H1 (cell line): ENCODE measurements at regions not wholly inside any gene's neighbourhood (a gene's known extent, or its start where the extent isn't known, plus 50 kb on each side); places are given as distances from the start of the nearest gene placed in this dataset.

Experiments
- CTCF ChIA-PET: fragments of 300-600 bp; sonication (Branson Sonifier 250); formaldehyde crosslinking; loops from one replicate; lab custom pipeline; 2021; ENCODE audit not compliant: partially characterized antibody; lab: Charles Lee
- POLR2A ChIA-PET: fragments of 300-600 bp; sonication (Branson Sonifier 250); formaldehyde crosslinking; loops from one replicate; lab custom pipeline; 2021; ENCODE audit warnings: inconsistent platforms; ENCODE audit not compliant: partially characterized antibody; lab: Charles Lee
- DNase-seq, 2 experiments: peaks; one replicate each; pipeline versions ENCODE4 v3.0.0 to v3.0.0-alpha.2; 2010 to 2022; ENCODE audit warnings: low spot score in 2 of 2, low read depth in 1 of 2, mixed read lengths in 1 of 2
- FAIRE-seq: peaks from 2 replicates; lab custom pipeline; 2011; peaks lifted over from hg19 to GRCh38; lab: Jason Lieb, UNC
- H2AFZ ChIP-seq: 2 replicates; pipeline ENCODE4 v1.8.1; 2012; ENCODE audit warnings: low read length, inconsistent platforms
- H2AK5ac ChIP-seq: 2 replicates; pipeline ENCODE4 v1.6.1; 2013; ENCODE audit warnings: low read depth, low read length
- H2BK120ac ChIP-seq: replicated peaks from 2 replicates; pipeline ENCODE3; 2013; ENCODE audit warnings: low read depth, low read length, inconsistent platforms
- H2BK12ac ChIP-seq: 2 replicates; pipeline ENCODE4 v1.6.1; 2013; ENCODE audit warnings: low read depth, low read length
- H2BK15ac ChIP-seq: 2 replicates; pipeline ENCODE4 v1.6.1; 2013; ENCODE audit warnings: low read length
- H2BK20ac ChIP-seq: 2 replicates; pipeline ENCODE4 v1.6.1; 2013; ENCODE audit warnings: low read length
- H2BK5ac ChIP-seq: 2 replicates; pipeline ENCODE4 v1.6.1; 2013; ENCODE audit warnings: low read depth, low read length
- H3K14ac ChIP-seq: 2 replicates; pipeline ENCODE4 v1.6.1; 2013; ENCODE audit warnings: inconsistent platforms; ENCODE audit not compliant: insufficient read length
- H3K18ac ChIP-seq: 2 replicates; pipeline ENCODE4 v1.6.1; 2013; ENCODE audit warnings: low read length; ENCODE audit errors: extremely low read depth
- H3K23ac ChIP-seq: 2 replicates; pipeline ENCODE4 v1.6.1; 2013; ENCODE audit warnings: inconsistent platforms; ENCODE audit not compliant: insufficient read length
- H3K23me2 ChIP-seq: 2 replicates; pipeline ENCODE4 v1.6.1; 2013; ENCODE audit warnings: low read depth, low read length
- H3K27ac ChIP-seq: 2 replicates; pipeline ENCODE4 v1.6.1; 2011; ENCODE audit warnings: low read depth, low read length, inconsistent platforms
- H3K27me3 ChIP-seq, 4 experiments: replicated peaks in 1 of 4; 1 replicate in 1 of 4; 2 replicates in 3 of 4; pipeline versions ENCODE4 v1.6.1 to v1.8.1; 2011 to 2013; ENCODE audit warnings: low read length in 3 of 4, mild to moderate bottlenecking in 3 of 4, inconsistent platforms in 2 of 4, mixed read lengths in 2 of 4, moderate library complexity in 1 of 4; ENCODE audit not compliant: control insufficient read depth in 3 of 4, insufficient read depth in 3 of 4; ENCODE audit errors: extremely low read depth in 1 of 4
- H3K36me3 ChIP-seq, 4 experiments: 2 replicates each; pipeline versions ENCODE4 v1.6.1 to v1.8.1; 2011 to 2013; ENCODE audit warnings: mild to moderate bottlenecking in 4 of 4, low read length in 3 of 4, moderate library complexity in 2 of 4, control low read depth in 1 of 4, inconsistent platforms in 1 of 4; ENCODE audit not compliant: insufficient read depth in 4 of 4, control insufficient read depth in 2 of 4
- H3K4ac ChIP-seq: replicated peaks from 2 replicates; pipeline ENCODE3; 2013; ENCODE audit warnings: low read length, low read depth, mixed read lengths, inconsistent platforms; ENCODE audit not compliant: insufficient read length
- H3K4me1 ChIP-seq, 4 experiments: replicated peaks in 1 of 4; 1 replicate in 1 of 4; 2 replicates in 3 of 4; pipeline versions ENCODE4 v1.6.1 to v1.8.1; 2011 to 2013; ENCODE audit warnings: low read length in 3 of 4, inconsistent platforms in 2 of 4, mixed read lengths in 1 of 4; ENCODE audit not compliant: insufficient read depth in 4 of 4, control insufficient read depth in 3 of 4
- H3K4me2 ChIP-seq, 2 experiments: 2 replicates each; pipeline versions ENCODE4 v1.6.1 to v1.8.1; 2011 to 2013; ENCODE audit warnings: low read depth in 2 of 2, low read length in 2 of 2, control low read depth in 1 of 2, inconsistent platforms in 1 of 2, mild to moderate bottlenecking in 1 of 2; ENCODE audit not compliant: insufficient read depth in 1 of 2
- H3K4me3 ChIP-seq, 4 experiments: fragments of 200-600, 300-600 bp in 1 of 4; sonication (generic), shearing (Covaris generic), sonication (Bioruptor Twin) in 1 of 4; 2 replicates each; pipeline versions ENCODE4 v1.5.1 to v1.8.1; 2011 to 2016; ENCODE audit warnings: low read length in 4 of 4, low read depth in 3 of 4, control low read depth in 2 of 4, inconsistent platforms in 2 of 4, mild to moderate bottlenecking in 2 of 4, mixed read lengths in 1 of 4, moderate library complexity in 1 of 4; ENCODE audit not compliant: insufficient read depth in 2 of 4; ENCODE audit errors: extremely low read depth in 1 of 4
- H3K56ac ChIP-seq: replicated peaks from 2 replicates; pipeline ENCODE3; 2013; ENCODE audit warnings: low read depth, mild to moderate bottlenecking, mixed read lengths, low read length, inconsistent platforms; ENCODE audit not compliant: insufficient read length
- H3K79me1 ChIP-seq: 2 replicates; pipeline ENCODE4 v1.6.1; 2013; ENCODE audit warnings: low read depth, low read length, control low read depth
- H3K79me2 ChIP-seq, 2 experiments: 2 replicates each; pipeline versions ENCODE4 v1.6.1 to v1.8.1; 2012 to 2013; ENCODE audit warnings: low read length in 2 of 2, mild to moderate bottlenecking in 2 of 2, inconsistent platforms in 1 of 2; ENCODE audit not compliant: insufficient read depth in 2 of 2, control insufficient read depth in 1 of 2
- H3K9ac ChIP-seq, 4 experiments: replicated peaks in 1 of 4; 1 replicate in 1 of 4; 2 replicates in 3 of 4; pipeline versions ENCODE4 v1.6.1 to v1.8.1; 2011 to 2013; ENCODE audit warnings: low read depth in 3 of 4, low read length in 3 of 4, control low read depth in 2 of 4, mild to moderate bottlenecking in 2 of 4, moderate library complexity in 2 of 4, inconsistent platforms in 1 of 4; ENCODE audit errors: extremely low read depth in 1 of 4
- H3K9me3 ChIP-seq, 2 experiments: 2 replicates each; pipeline versions ENCODE4 v1.6.1 to v1.8.1; 2012 to 2013; ENCODE audit warnings: mild to moderate bottlenecking in 2 of 2, moderate library complexity in 2 of 2, control low read depth in 1 of 2, inconsistent platforms in 1 of 2, low read depth in 1 of 2, low read length in 1 of 2, mixed read lengths in 1 of 2; ENCODE audit not compliant: insufficient read depth in 2 of 2
- H4K20me1 ChIP-seq, 2 experiments: replicated peaks in 1 of 2; 2 replicates each; pipeline versions ENCODE3 to v1.8.1; 2011 to 2013; ENCODE audit warnings: inconsistent platforms in 2 of 2, low read length in 2 of 2, mild to moderate bottlenecking in 1 of 2; ENCODE audit not compliant: insufficient read depth in 2 of 2, control insufficient read depth in 1 of 2
- H4K5ac ChIP-seq: 2 replicates; pipeline ENCODE4 v1.6.1; 2013; ENCODE audit warnings: low read length, low read depth, mixed read lengths, inconsistent platforms; ENCODE audit not compliant: insufficient read length
- H4K8ac ChIP-seq: 2 replicates; pipeline ENCODE4 v1.8.0; 2013; ENCODE audit warnings: mild to moderate bottlenecking, moderate library complexity, low read length, inconsistent platforms; ENCODE audit not compliant: insufficient read depth; ENCODE audit errors: extremely low read depth
- H4K91ac ChIP-seq: replicated peaks from 2 replicates; pipeline ENCODE3; 2013; ENCODE audit warnings: low read length, mixed read lengths, inconsistent platforms; ENCODE audit not compliant: insufficient read length
- JUN ChIP-seq: IDR thresholded peaks from 2 replicates; pipeline ENCODE4 v1.6.1; 2011; ENCODE audit warnings: low read depth, mild to moderate bottlenecking, improper control_type of control experiment, low read length
- JUND ChIP-seq: IDR thresholded peaks from 2 replicates; pipeline ENCODE4 v1.6.1; 2011; ENCODE audit warnings: mild to moderate bottlenecking, improper control_type of control experiment, low read length
- MAFK ChIP-seq: IDR thresholded peaks from 2 replicates; pipeline ENCODE4 v1.6.1; 2012; ENCODE audit warnings: low read depth, mild to moderate bottlenecking, improper control_type of control experiment, low read length
- MAX ChIP-seq: IDR thresholded peaks from 2 replicates; pipeline ENCODE4 v1.6.1; 2012; ENCODE audit warnings: inconsistent platforms
- NANOG ChIP-seq: IDR thresholded peaks from 2 replicates; pipeline ENCODE4 v1.6.1; 2011; ENCODE audit warnings: low read length, low read depth, mild to moderate bottlenecking, inconsistent platforms; ENCODE audit not compliant: insufficient read depth, poor library complexity, severe bottlenecking
- POU5F1 ChIP-seq: IDR thresholded peaks from 2 replicates; pipeline ENCODE4 v1.6.1; 2011; ENCODE audit warnings: low read depth, mild to moderate bottlenecking, low read length, moderate library complexity
- SUZ12 ChIP-seq: fragments of 200-600 bp; sonication (generic); IDR thresholded peaks from 2 replicates; pipeline ENCODE4 v1.6.1; 2012; ENCODE audit warnings: mild to moderate bottlenecking, inconsistent platforms, low read length, moderate library complexity, mixed read lengths
- TBP ChIP-seq: IDR thresholded peaks from 2 replicates; pipeline ENCODE4 v1.6.1; 2011; ENCODE audit warnings: low read depth, low read length, improper control_type of control experiment
- TCF12 ChIP-seq: IDR thresholded peaks from 2 replicates; pipeline ENCODE4 v1.6.1; 2011; ENCODE audit warnings: low read depth, mild to moderate bottlenecking, low read length
- USF2 ChIP-seq: IDR thresholded peaks from 2 replicates; pipeline ENCODE4 v1.6.1; 2011; ENCODE audit warnings: low read length, improper control_type of control experiment
- WGBS, 2 experiments: shearing (Covaris generic) in 1 of 2; methylation state at CpG; one replicate each; pipeline versions ENCODE4 v1.1.6 to v1.1.7; 2013 to 2015; ENCODE audit warnings: low lambda C conversion rate in 2 of 2, mixed read lengths in 2 of 2, inconsistent platforms in 1 of 2, low coverage in 1 of 2, missing lambda C conversion rate in 1 of 2; ENCODE audit not compliant: insufficient replicate concordance in 2 of 2, insufficient coverage in 1 of 2, insufficient read length in 1 of 2; ENCODE audit errors: extremely low coverage in 1 of 2, missing lambda C conversion rate in 1 of 2; 5-methylcytosine and 5-hydroxymethylcytosine counted together

GRCh38 chr12:74741112-74741511 is 203.5 kb downstream of the ATXN7L3B start:
- H3K56ac ChIP-seq, result no peak overlapping the region
- H2BK5ac ChIP-seq, result no peak overlapping the region
- H3K14ac ChIP-seq, result no peak overlapping the region
- no peak overlapping the region for H4K91ac ChIP-seq
- H3K18ac ChIP-seq, result no peak overlapping the region
- no peaks in the 10 kb centered on the region for H3K4me1 ChIP-seq
- H4K20me1 ChIP-seq, result no peaks in the 10 kb centered on the region
- no peak overlapping the region for H3K4ac ChIP-seq
- no peak overlapping the region for H4K5ac ChIP-seq
- no peak overlapping the region for H2BK120ac ChIP-seq
- ChIA-PET POLR2A (no interaction called here), CTCF (no interaction called here)
- H2BK15ac ChIP-seq, result no peak overlapping the region
- H3K27me3 ChIP-seq, result no peaks in the 10 kb centered on the region
- H3K23ac ChIP-seq, result no peak overlapping the region
- no peak overlapping the region for H2BK20ac ChIP-seq
- 77% methylated on average over 4 of the region's 4 CpGs; no CpG with 5 or more reads in 1 of the 2 experiments for WGBS, 2 experiments
- H3K23me2 ChIP-seq, result no peaks in the 10 kb centered on the region
- no peak overlapping the region for H3K4me3 ChIP-seq
- no peak overlapping the region for H2AK5ac ChIP-seq
- no peak overlapping the region for H3K27ac ChIP-seq
- H3K4me2 ChIP-seq, result no peak overlapping the region
- H3K36me3 ChIP-seq, result no peaks in the 10 kb centered on the region
- 0 out of 2 replicates have a peak overlapping the region, but pooled peaks have one; percentile 44 for H2AFZ ChIP-seq
- H3K9me3 ChIP-seq, result no peaks in the 10 kb centered on the region
- DNase-seq, result no peak
- no peaks in the 10 kb centered on the region for H3K79me2 ChIP-seq
- no peaks in the 10 kb centered on the region for H3K79me1 ChIP-seq
- H3K9ac ChIP-seq, result no peak overlapping the region
- H2BK12ac ChIP-seq, result no peak overlapping the region
- no peak for FAIRE-seq
- H4K8ac ChIP-seq, result no peak overlapping the region
- no peak for TF ChIP-seq TBP
- no peak for TF ChIP-seq POU5F1
- TF ChIP-seq JUN, result no peak
- TF ChIP-seq JUND, result no peak
- TF ChIP-seq USF2, result no peak
- TF ChIP-seq NANOG, result no peak
- no peak for TF ChIP-seq MAX
- TF ChIP-seq SUZ12, result no peak
- no peak for TF ChIP-seq MAFK
- TF ChIP-seq TCF12, result no peak
